Right lung (tissue), 2 donors: ENCODE measurements at regions not wholly inside any gene's neighbourhood (a gene's known extent, or its start where the extent isn't known, plus 50 kb on each side); places are given as distances from the start of the nearest gene placed in this dataset.
"Not testable (repeated sequence)": the region's sequence is repeated elsewhere in the genome, so short reads cannot be mapped to it uniquely, and the experiment has no call there.

Source experiments
- DNase-seq, 2 donors: peaks; one replicate each; pipeline ENCODE4 v3.0.0-alpha.2; 2013

- DNase-seq: not testable (repeated sequence)
These were observed 93.7 kb upstream of the ALDH3B2 start for GRCh38 chr11:67768001-67768730.

DNA sequence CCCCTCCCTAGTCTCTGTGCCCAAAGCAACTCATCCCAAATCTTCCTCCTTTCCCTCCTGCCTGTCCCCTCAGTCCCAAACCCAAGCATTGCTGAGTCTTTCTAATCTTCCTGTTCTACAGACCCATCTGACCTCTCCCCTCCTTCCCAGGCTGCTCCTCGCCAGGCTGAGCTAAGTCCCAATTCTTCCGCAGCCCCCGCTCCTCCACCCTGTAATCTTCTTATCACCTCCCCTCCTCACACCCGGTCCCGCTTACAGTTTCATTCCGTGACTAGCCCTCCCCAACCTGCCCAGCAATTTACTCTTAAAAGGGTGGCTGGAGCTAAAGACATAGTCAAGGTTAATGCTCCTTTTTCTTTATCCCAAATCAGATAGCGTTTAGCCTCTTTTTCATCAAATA lies 86.8 kb upstream of the ALDH3B2 start:
- not testable (repeated sequence) for DNase-seq

DNA sequence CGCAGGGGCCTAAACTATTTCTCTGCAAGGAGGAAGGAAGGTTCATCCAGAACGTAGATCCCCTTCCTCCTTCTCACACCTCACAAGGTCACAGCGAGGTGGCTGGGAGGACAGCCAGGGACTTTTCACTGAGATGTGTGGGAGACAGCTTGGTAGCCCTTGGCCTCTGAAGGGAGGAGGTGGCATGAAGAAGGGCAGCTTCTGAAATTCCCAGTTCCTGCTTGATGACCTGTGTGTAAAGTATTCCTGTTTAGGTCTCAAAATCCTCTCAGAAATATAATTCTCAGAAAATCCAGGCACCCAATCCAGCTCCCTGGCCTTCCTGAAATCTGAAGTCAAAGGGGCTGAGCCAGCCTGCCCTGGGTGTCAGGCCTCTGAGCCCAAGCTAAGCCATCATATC lies 84.9 kb upstream of the ALDH3B2 start:
- DNase-seq: not testable (repeated sequence)

DNA sequence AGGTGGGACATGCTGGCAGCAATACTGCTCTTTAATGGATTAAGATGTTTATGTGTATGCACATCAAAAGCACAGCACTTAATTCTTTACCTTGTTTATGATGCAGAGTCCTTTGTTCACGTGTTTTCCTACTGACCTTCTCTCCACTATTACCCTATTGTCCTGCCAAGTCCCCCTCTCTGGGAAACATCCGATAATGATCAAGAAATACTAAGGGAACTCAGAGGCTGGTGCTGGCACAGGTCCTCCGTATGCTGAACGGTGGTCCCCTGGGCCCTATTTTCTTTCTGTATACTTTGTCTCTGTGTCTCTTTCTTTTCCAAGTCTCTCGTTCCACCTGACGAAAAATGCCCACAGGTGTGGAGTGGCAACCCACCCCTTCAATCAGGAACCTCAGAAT lies 84.0 kb upstream of the ALDH3B2 start:
- DNase-seq: not testable (repeated sequence)

GRCh38 chr11:67758009-67758408 lies 83.6 kb upstream of the ALDH3B2 start:
- not testable (repeated sequence) for DNase-seq

DNA sequence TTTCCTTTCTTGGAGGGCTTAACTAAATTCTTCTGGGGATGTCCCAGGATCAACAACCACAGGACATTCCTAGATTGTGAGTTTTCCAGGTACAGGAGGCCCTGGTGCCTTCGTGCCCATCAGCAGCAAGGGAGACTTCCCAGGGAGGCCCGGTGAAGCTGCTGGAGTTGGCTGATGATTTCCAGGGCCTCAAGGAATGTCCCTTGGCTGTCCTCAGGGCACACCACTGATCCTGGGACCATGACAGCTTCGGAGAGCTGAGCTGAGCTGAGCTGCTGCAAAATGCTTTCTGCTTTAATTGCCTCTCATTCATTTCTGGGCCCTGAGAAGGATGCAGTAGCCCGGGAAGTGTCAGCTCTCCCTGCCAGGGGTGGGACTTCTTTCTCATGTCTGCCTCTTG lies 79.4 kb upstream of the ALDH3B2 start:
- not testable (repeated sequence) for DNase-seq

GRCh38 chr11:67745181-67745726 lies 70.8 kb upstream of the ALDH3B2 start:
- no peak for DNase-seq

DNA sequence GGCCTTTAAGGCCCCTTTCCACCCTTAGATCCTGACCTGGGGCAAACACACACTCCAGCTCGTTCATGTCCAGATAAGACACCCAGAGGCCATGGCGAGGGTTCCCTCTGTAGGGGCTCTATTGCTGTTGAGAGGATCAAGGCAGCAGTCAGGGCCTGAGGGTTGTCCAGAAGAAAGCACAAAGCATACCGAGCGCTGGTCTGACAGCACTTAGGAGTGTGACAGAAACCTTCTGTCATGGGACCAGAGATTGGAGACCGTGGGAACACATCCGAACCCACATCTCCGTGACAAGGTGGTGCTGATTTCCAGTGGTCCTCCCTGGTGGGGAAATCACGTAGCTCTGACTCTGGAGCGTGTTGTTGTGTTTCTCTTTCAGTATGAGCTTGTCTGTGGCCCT lies 69.8 kb upstream of the ALDH3B2 start:
- DNase-seq: not testable (repeated sequence)

- DNase-seq: not testable (repeated sequence)
These were observed 63.8 kb upstream of the ALDH3B2 start for GRCh38 chr11:67738231-67738630.

- not testable (repeated sequence) for DNase-seq
These were observed 63.2 kb upstream of the ALDH3B2 start for GRCh38 chr11:67737562-67738080.

GRCh38 chr11:67732045-67732787 lies 57.8 kb upstream of the ALDH3B2 start:
- DNase-seq: peak in 1 of 2 donors; percentile 6

GRCh38 chr11:67731583-67731982 lies 57.2 kb upstream of the ALDH3B2 start:
- DNase-seq: no peak

DNA sequence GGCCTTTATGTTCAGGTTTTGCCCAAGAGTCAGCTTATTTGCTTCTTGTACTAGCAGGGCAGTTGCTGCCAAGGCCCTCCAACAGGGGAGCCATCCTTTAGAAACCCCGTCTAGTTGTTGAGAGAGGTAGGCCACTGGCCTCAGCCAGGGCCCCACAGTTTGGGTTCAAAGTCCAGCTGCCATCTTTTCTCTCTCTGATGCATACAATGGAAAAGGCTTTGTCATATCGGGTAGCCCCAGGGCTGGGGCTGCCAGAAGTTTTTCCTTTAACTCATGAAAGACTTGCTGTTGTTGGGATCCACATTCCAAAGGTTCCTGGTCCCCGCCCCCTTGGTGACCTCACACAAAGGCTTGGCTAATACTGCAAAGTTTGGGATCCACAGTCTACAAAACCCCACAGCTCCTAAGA lies 53.7 kb upstream of the ALDH3B2 start:
- DNase-seq: not testable (repeated sequence)

- not testable (repeated sequence) for DNase-seq
These were observed 52.9 kb upstream of the ALDH3B2 start for GRCh38 chr11:67727066-67728040.
